ENCODE measurements at regions not wholly inside any gene's neighbourhood (a gene's known extent, or its start where the extent isn't known, plus 50 kb on each side); places are given as distances from the start of the nearest gene placed in this dataset.

GRCh38 chr1:59233444-59233843 is 63.5 kb upstream of the FGGY start:
- TF ChIP-seq SIN3A (IDR thresholded peaks at IDR 0.05; ENCODE audit: borderline replicate concordance, insufficient read depth, low read length) (no peak), POLR2AphosphoS5 (IDR thresholded peaks at IDR 0.05; ENCODE audit: low read depth, low read length) (no peak), TAF1 (IDR thresholded peaks at IDR 0.05; ENCODE audit: borderline replicate concordance, insufficient read depth, low read length) (no peak), FOXP2 (optimal IDR thresholded peaks at IDR 0.05; ENCODE audit: borderline replicate concordance, extremely low read depth, extremely low read length, insufficient read depth) (no peak)
- TF ChIP-seq, protein P1, sequence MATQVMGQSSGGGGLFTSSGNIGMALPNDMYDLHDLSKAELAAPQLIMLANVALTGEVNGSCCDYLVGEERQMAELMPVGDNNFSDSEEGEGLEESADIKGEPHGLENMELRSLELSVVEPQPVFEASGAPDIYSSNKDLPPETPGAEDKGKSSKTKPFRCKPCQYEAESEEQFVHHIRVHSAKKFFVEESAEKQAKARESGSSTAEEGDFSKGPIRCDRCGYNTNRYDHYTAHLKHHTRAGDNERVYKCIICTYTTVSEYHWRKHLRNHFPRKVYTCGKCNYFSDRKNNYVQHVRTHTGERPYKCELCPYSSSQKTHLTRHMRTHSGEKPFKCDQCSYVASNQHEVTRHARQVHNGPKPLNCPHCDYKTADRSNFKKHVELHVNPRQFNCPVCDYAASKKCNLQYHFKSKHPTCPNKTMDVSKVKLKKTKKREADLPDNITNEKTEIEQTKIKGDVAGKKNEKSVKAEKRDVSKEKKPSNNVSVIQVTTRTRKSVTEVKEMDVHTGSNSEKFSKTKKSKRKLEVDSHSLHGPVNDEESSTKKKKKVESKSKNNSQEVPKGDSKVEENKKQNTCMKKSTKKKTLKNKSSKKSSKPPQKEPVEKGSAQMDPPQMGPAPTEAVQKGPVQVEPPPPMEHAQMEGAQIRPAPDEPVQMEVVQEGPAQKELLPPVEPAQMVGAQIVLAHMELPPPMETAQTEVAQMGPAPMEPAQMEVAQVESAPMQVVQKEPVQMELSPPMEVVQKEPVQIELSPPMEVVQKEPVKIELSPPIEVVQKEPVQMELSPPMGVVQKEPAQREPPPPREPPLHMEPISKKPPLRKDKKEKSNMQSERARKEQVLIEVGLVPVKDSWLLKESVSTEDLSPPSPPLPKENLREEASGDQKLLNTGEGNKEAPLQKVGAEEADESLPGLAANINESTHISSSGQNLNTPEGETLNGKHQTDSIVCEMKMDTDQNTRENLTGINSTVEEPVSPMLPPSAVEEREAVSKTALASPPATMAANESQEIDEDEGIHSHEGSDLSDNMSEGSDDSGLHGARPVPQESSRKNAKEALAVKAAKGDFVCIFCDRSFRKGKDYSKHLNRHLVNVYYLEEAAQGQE (IDR thresholded peaks at IDR 0.05; ENCODE audit: insufficient read depth in 1 of 2, low read depth in 2 of 2, low read length in 2 of 2): no peak

GRCh38 chr1:59236721-59237545 is 60.0 kb upstream of the FGGY start:
- TF ChIP-seq SIN3A (IDR thresholded peaks at IDR 0.05; ENCODE audit: borderline replicate concordance, insufficient read depth, low read length) (no peak), FOXP2 (optimal IDR thresholded peaks at IDR 0.05; ENCODE audit: borderline replicate concordance, extremely low read depth, extremely low read length, insufficient read depth) (no peak), TAF1 (IDR thresholded peaks at IDR 0.05; ENCODE audit: borderline replicate concordance, insufficient read depth, low read length) (no peak), POLR2AphosphoS5 (IDR thresholded peaks at IDR 0.05; ENCODE audit: low read depth, low read length) (no peak)
- TF ChIP-seq, protein P1 (IDR thresholded peaks at IDR 0.05; ENCODE audit: insufficient read depth in 1 of 2, low read depth in 2 of 2, low read length in 2 of 2): no peak

GRCh38 chr1:59237900-59238299 is 59.0 kb upstream of the FGGY start:
- no peak for TF ChIP-seq FOXP2 (optimal IDR thresholded peaks at IDR 0.05; ENCODE audit: borderline replicate concordance, extremely low read depth, extremely low read length, insufficient read depth)
- no peak for TF ChIP-seq TAF1 (IDR thresholded peaks at IDR 0.05; ENCODE audit: borderline replicate concordance, insufficient read depth, low read length)
- TF ChIP-seq SIN3A (IDR thresholded peaks at IDR 0.05; ENCODE audit: borderline replicate concordance, insufficient read depth, low read length): no peak
- TF ChIP-seq POLR2AphosphoS5 (IDR thresholded peaks at IDR 0.05; ENCODE audit: low read depth, low read length): no peak
- TF ChIP-seq, protein P1 (IDR thresholded peaks at IDR 0.05; ENCODE audit: insufficient read depth in 1 of 2, low read depth in 2 of 2, low read length in 2 of 2): no peak

GRCh38 chr1:59238333-59238934 is 58.5 kb upstream of the FGGY start:
- no peak for TF ChIP-seq SIN3A (IDR thresholded peaks at IDR 0.05; ENCODE audit: borderline replicate concordance, insufficient read depth, low read length)
- no peak for TF ChIP-seq TAF1 (IDR thresholded peaks at IDR 0.05; ENCODE audit: borderline replicate concordance, insufficient read depth, low read length)
- TF ChIP-seq, protein P1 (IDR thresholded peaks at IDR 0.05; ENCODE audit: insufficient read depth in 1 of 2, low read depth in 2 of 2, low read length in 2 of 2): no peak
- no peak for TF ChIP-seq FOXP2 (optimal IDR thresholded peaks at IDR 0.05; ENCODE audit: borderline replicate concordance, extremely low read depth, extremely low read length, insufficient read depth)
- TF ChIP-seq POLR2AphosphoS5 (IDR thresholded peaks at IDR 0.05; ENCODE audit: low read depth, low read length): no peak

Measured in PFSK-1 (cell line).